HG03095 (cell line): ENCODE measurements at regions not wholly inside any gene's neighbourhood (a gene's known extent, or its start where the extent isn't known, plus 50 kb on each side); places are given as distances from the start of the nearest gene placed in this dataset.
"Not testable (repeated sequence)": the region's sequence is repeated elsewhere in the genome, so short reads cannot be mapped to it uniquely, and the experiment has no call there.

Source experiments
- ATAC-seq: cut with Tn5 transposase; IDR thresholded peaks from one replicate; pipeline ENCODE4 v1.9.1; 2021; ENCODE audit warnings: moderate library complexity; ENCODE audit not compliant: unreplicated experiment

- no peak for ATAC-seq
These were observed 1186.2 kb upstream of the FAM98A start for GRCh38 chr2:34785206-34785785.

DNA sequence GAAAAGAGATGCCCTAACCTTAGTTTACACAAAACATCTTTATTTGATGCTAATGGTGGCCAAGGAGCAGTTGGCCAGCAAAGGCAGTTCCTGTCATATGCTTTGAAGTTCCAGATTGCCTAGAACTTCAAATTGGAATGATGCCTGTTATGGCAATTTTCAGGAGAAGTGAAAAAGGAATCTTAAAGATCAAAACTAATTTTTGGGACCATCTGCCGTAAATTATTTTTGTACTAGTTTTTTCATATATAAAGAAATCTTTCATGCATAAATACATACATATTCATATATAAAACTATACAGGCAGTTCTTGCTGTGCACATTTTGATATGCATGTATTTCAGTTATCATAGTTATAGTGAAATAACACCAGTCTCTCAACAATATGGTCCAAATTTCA is 1185.6 kb upstream of the FAM98A start:
- no peak for ATAC-seq

GRCh38 chr2:34750742-34751141 is 1151.6 kb upstream of the FAM98A start:
- ATAC-seq, result not testable (repeated sequence)

DNA sequence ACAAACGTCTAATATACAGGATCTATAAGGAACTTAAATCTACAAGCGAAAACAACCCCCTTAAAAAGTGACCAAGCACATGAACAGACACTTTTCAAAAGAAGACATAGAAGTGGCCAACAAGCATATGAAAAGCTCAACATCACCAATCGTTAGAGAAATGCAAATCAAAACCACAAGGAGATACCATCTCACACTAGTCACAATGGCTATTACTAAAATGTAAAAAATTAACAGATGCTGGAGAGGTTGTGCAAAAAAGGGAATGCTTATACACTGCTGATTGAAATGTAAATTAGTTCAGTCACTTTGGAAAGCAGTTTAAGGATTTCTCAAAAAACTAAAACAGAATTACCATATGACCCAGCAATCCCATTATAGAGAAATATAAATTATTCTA is 1148.5 kb upstream of the FAM98A start:
- no peak for ATAC-seq

GRCh38 chr2:34738691-34739090 is 1139.6 kb upstream of the FAM98A start:
- ATAC-seq, result no peak

DNA sequence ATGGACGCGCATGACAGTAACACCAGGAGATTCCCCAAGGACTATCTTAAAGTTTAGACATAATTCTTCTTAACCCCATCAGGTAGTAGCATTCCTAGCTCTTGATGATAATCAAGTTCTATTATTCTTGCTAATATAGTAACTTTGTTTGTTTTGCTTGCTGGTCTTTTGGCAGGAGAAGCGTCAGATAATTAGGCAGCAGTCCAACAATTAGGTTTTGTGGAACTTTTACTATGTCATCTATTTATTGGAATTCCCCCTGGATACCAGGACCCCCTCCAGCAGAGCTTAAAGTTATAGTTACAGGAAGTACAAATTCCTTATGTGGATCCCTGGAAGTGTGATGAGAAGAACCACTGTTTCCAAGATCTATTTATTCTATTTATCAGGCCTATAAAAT is 1138.0 kb upstream of the FAM98A start:
- ATAC-seq, result no peak

DNA sequence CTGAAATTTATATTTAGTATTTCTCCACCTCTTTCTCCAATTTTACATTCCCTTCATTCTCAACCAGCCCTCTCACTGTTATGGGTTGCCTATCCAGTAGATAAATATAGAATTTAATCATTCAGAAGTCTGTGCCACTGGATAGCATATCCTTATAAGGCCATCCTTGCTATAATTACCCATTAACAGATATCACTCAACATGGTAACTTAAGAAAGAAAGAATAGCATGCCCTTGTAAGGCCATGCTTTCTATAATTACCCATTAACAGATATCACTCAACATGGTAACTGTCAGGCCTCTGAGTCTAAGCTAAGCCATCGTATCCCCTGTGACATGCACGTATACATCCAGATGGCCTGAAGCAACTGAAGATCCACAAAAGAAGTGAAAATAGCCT is 1137.4 kb upstream of the FAM98A start:
- no peak for ATAC-seq

DNA sequence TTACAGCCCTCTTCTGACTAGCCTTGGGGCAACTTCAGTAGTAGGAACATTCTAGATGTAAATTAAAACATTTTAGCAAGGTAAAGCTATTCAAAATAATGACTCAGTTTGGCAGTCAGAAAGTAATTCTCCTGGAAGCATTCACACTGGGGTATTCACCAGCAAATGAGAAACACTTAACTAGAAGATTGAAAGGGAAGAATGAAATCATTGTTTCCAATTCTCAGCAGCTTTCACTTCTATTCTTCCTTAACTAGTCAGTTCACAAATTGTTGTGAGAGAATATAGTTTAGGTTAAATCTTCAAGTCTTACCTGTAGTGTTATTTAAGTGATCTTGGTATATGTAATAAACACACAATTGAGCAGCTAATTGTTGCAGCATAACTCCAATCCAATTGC is 1135.6 kb upstream of the FAM98A start:
- no peak for ATAC-seq

GRCh38 chr2:34734042-34734441 is 1134.9 kb upstream of the FAM98A start:
- no peak for ATAC-seq

- no peak for ATAC-seq
These were observed 1132.2 kb upstream of the FAM98A start for GRCh38 chr2:34731292-34731691.

DNA sequence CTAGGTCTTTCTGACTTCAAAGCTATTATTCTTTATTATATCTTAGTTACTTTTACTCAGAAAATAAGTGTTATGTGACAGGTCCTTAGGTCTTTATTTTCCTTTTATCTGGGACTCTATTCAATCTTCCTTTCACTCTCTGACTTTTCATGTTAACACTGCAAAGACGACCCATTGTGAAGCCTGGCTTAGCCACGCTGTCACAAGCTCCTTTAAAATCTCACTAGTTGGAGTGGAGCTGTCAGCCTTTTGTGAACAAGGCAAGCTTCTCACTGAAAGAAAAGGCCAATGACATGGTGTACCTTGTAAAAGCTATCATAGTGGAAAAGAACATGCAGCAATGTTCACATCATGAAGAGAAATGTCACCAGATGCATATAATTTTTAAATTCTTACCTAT is 1130.7 kb upstream of the FAM98A start:
- ATAC-seq, result no peak

DNA sequence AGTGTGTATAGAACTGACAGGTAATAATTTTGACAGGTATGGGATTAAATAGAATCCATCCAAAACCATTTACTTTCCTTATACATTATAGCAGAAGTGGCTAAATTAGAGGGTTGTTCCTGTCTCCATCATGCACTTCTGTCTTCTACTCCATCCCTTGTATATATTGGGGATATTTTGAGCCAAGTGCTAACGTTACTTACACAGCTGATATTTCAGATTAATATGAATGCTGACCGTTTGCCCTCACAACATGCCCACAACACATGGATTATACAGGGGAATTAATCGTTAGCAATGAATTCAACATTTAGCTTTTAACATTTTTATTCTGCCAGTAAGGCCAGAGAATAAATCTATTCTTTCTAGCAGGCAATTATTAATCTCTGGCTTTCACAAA is 1125.0 kb upstream of the FAM98A start:
- no peak for ATAC-seq

DNA sequence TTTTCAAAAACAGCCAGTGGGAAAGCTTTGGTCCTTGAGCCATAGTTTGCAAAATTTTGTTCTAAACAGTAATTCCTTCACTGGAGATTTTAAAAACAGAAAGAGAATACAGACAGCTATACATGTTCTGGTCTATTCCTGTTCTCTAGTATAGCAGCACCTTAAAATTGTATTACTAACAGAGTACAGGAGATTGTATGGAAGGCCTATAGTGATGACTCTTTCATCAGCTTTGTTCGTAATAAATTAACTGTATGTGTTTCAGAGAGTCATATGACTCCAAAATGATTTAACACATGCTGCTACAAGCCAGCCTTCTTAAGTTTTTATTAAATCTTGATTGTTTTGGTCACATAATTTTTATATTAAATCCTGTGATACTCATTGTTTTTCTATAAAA is 1124.6 kb upstream of the FAM98A start:
- ATAC-seq, result no peak

DNA sequence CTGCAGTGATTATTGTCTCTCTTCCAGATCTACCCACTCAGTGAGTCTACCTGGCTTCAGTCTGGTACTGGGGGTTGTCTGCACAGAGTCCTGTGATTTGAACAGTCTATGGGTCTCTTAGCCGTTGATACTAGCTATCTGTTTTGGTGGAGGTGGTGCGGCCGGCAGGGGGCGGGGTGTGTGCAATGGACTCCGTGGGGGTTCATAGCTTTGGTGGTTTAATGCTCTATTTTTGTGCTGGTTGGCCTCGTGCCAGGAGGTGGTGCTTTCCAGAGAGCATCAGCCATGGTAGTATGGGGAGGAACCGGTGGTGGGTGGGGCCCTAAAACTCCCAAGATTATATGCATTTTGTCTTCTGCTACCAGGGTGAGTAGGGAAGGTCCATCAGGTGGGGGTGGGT is 1120.1 kb upstream of the FAM98A start:
- no peak for ATAC-seq

DNA sequence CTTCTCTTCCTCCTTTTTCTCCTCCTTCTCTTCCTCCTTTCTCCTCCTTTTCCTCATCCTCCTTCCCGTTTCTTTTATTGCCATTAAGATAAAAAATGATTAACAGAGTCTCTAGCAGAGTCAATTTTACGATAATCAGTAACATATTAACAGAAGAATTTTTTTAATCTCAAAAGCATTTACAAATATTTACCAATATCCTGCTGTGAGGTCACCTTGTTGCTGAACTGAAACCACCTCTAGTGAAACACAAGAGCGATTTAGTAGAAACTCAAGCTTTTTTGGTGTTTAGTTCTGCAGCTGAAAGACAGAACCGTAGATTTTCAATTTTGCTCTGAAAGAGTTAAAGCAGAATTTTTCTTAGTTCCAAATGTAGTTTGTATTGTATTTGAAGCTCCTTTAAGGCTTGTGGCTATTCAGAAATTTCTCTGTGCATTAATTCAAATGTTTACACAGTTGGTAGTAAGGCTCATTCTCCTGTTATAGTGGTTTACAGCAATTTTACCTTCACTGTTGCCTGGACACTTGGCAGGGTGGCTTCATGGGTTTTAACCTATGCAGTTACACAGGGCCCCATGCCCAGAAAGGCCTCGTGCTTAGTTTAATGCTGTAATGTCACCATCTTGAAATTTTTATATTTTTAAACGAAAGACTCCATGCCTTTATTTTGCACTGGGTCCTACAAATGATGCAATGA is 1106.6 kb upstream of the FAM98A start:
- no peak for ATAC-seq

GRCh38 chr2:34703292-34703691 is 1104.2 kb upstream of the FAM98A start:
- ATAC-seq, result no peak

GRCh38 chr2:34702391-34702790 is 1103.3 kb upstream of the FAM98A start:
- not testable (repeated sequence) for ATAC-seq

DNA sequence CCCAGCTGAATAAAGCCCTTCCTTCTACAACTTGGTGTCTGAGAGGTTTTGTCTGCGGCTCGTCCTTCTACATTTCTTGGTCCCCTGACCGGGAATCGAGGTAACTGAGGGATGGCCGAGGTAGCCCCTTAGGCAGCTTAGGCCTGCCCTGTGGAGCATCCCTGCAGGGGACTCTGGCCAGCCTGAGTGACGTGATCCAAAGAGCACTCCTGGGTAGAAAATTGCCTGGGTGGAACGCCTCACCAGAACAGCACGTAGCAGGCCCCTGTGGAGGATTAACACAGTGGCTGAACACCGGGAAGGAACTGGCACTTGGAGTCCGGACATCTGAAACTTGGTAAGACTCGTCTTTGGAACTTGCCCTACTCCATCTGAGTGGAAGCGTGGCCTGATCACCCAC is 1078.5 kb upstream of the FAM98A start:
- ATAC-seq, result not testable (repeated sequence)

DNA sequence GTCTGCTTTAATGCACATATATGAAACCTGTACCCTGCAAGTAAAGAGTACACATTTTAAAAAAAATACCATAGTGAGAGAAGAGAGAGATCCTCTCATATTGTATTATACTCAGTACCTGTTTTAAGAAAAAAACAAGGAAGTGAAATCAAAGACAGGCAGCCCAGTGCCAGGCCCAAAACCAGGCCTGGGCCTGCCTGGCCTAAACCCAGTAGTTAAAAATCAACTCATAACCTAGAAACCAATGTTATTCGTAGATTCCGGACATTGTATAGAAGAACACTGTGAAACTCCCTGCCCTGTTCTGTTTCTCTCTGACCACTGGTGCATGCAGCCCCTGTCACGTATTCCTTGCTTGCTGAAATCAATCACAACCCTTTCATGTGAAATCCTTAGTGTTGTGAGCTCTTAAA is 1078.0 kb upstream of the FAM98A start:
- not testable (repeated sequence) for ATAC-seq

DNA sequence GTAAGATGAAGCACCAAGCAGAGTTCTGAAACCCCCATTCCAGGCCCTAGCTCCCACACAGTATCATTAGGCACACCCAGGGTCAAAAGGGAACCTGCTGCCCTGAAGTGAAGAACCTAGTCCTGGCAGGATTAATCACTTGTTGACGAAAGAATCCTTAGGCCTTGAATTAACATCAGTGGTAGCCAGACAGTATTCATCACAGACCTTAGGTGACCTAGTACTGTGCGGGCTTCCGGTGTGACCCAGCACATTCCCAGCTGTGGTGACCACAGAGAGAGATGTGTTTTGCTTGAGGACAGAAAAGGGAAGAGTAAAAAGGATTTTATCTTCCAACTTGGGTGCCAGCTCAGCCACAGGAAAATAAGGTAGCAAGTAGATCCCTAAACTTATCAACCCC is 1071.4 kb upstream of the FAM98A start:
- no peak for ATAC-seq

DNA sequence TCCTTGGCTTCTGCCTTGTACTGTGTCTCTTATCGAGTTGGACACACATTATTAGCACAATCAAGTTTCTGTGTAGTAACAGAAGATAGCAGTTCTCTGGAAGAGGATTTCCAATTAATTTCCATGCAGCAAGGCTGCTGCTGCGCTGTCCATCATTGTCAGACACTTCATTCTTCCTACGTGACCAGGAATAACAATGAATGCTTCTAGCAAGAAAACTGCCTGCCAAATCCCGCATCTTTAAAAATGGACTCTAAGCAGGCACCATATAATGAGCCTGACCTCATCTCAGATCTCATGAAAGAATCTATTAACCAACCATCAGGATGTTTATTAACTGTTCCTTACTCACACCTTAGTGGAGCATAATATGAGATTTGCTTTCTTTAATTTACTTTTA is 1067.7 kb upstream of the FAM98A start:
- ATAC-seq, result no peak

DNA sequence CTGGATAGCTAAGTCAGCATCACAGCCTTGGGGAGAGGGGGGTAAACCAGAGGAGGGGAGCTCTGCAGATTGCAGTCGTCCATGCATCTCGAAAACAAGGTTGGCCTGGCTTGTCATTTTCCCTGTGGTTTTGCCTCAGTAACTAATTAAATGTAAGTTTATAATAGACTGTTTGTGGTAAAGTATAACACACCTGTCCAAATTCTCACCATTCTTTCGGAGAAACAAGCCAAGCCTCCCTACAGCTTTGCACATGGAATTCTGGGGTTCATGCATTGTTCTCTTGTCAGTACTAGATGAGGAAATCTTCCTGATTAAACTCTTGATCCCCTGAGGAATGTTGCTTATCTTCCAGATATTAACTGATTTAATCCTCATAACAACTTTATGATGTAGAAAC is 1065.2 kb upstream of the FAM98A start:
- no peak for ATAC-seq

DNA sequence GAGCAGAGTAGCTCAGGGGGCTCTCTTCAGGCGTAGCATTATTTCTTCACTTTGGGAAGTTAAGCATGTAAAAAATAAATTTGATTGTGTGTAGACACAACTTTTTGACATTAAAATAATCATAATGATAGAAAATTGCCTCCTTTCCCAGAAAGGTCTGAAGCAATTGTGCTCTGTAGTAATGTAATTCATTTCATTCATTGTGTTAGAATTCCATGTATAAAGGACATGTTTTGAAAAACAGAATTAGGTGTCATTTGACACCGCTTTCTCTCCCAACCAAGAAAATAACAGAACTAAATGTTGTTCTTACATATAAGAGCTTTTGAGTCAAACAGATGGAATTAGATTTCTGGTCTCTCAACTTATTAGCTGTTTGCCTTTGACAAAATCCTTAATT is 1064.2 kb upstream of the FAM98A start:
- ATAC-seq, result no peak
